SK-N-SH (cell line): ENCODE measurements at regions not wholly inside any gene's neighbourhood (a gene's known extent, or its start where the extent isn't known, plus 50 kb on each side); places are given as distances from the start of the nearest gene placed in this dataset.

Experiments used
- CTCF ChIA-PET: fragments of 300-600, 350-600 bp; formaldehyde crosslinking; extraction: SDS; loops from one replicate; lab custom pipeline; 2021; lab: Yijun Ruan, JAX
- POLR2A ChIA-PET: fragments of 350-600 bp; sonication (Branson Sonifier 250); formaldehyde crosslinking; extraction: SDS; loops from one replicate; lab custom pipeline; 2020; ENCODE audit warnings: antibody characterized with exemption, inconsistent platforms; lab: Yijun Ruan, JAX
- DNase-seq: peaks from one replicate; pipeline ENCODE4 v3.0.0; 2012
- H2AFZ ChIP-seq: fragments of 200-600 bp; sonication (generic); 2 replicates; pipeline ENCODE4 v1.8.1; 2016; ENCODE audit warnings: antibody characterized with exemption, mild to moderate bottlenecking, low read depth
- H3F3A ChIP-seq: fragments of 200-600 bp; sonication (generic); replicated peaks from 2 replicates; pipeline ENCODE3; 2016; ENCODE audit warnings: antibody characterized with exemption, mild to moderate bottlenecking; ENCODE audit not compliant: insufficient read depth
- H3K27ac ChIP-seq, 2 experiments: fragments of 200-500 bp in 1 of 2; fragments of 200-600 bp in 1 of 2; sonication (Bioruptor generic) in 1 of 2; sonication (generic), shearing (Covaris generic) in 1 of 2; 2 replicates each; pipeline versions ENCODE4 v1.5.1 to v1.6.1; 2014 to 2016; ENCODE audit warnings: low read depth in 2 of 2, inconsistent platforms in 1 of 2, low read length in 1 of 2, mild to moderate bottlenecking in 1 of 2, mixed read lengths in 1 of 2
- H3K27me3 ChIP-seq: fragments of 200-600 bp; sonication (generic), shearing (Covaris generic); 2 replicates; pipeline ENCODE4 v1.6.1; 2016; ENCODE audit warnings: mixed run types; ENCODE audit not compliant: insufficient read depth
- H3K36me3 ChIP-seq, 2 experiments: fragments of 200-500 bp in 1 of 2; fragments of 200-600 bp in 1 of 2; sonication (Bioruptor generic) in 1 of 2; sonication (generic) in 1 of 2; replicated peaks in 1 of 2; 2 replicates each; pipeline versions ENCODE3 to v1.5.1; 2014 to 2016; ENCODE audit warnings: low read length in 1 of 2, mild to moderate bottlenecking in 1 of 2; ENCODE audit not compliant: insufficient read depth in 2 of 2, control insufficient read depth in 1 of 2
- H3K4me1 ChIP-seq, 2 experiments: fragments of 200-500 bp in 1 of 2; fragments of 200-600 bp in 1 of 2; sonication (Bioruptor generic) in 1 of 2; sonication (generic), shearing (Covaris generic) in 1 of 2; 2 replicates each; pipeline versions ENCODE4 v1.5.1 to v1.6.1; 2014 to 2016; ENCODE audit warnings: low read depth in 1 of 2, low read length in 1 of 2, mixed run types in 1 of 2; ENCODE audit not compliant: insufficient read depth in 2 of 2, control insufficient read depth in 1 of 2
- H3K4me2 ChIP-seq: fragments of 200-600 bp; sonication (generic), shearing (Covaris generic); 2 replicates; pipeline ENCODE4 v1.6.1; 2017; ENCODE audit warnings: mixed run types
- H3K4me3 ChIP-seq, 2 experiments: fragments of 200-500 bp in 1 of 2; fragments of 200-600 bp in 1 of 2; sonication (Bioruptor generic) in 1 of 2; sonication (generic), shearing (Covaris generic) in 1 of 2; 2 replicates each; pipeline versions ENCODE4 v1.5.1 to v1.8.1; 2014 to 2016; ENCODE audit warnings: low read depth in 2 of 2, inconsistent platforms in 1 of 2, low read length in 1 of 2, mild to moderate bottlenecking in 1 of 2, mixed read lengths in 1 of 2, moderate library complexity in 1 of 2
- H3K79me2 ChIP-seq: fragments of 200-600 bp; sonication (generic); 2 replicates; pipeline ENCODE4 v1.8.1; 2017; ENCODE audit warnings: mild to moderate bottlenecking; ENCODE audit not compliant: insufficient read depth
- H3K9ac ChIP-seq: fragments of 200-600 bp; sonication (generic); 2 replicates; pipeline ENCODE4 v1.6.1; 2017; ENCODE audit warnings: mixed run types
- H3K9me2 ChIP-seq: fragments of 200-600 bp; sonication (generic); 2 replicates; pipeline ENCODE4 v1.6.1; 2017; ENCODE audit warnings: mixed run types
- H3K9me3 ChIP-seq: fragments of 200-600 bp; sonication (generic); 2 replicates; pipeline ENCODE4 v1.6.1; 2017; ENCODE audit warnings: mixed run types, mild to moderate bottlenecking, moderate library complexity
- H4K20me1 ChIP-seq: fragments of 200-600 bp; sonication (generic); 2 replicates; pipeline ENCODE4 v1.6.1; 2017; ENCODE audit warnings: mild to moderate bottlenecking, mixed run types; ENCODE audit not compliant: insufficient read depth
- ELF1 ChIP-seq: IDR thresholded peaks from 2 replicates; pipeline ENCODE4 v1.4.0; 2012
- EP300 ChIP-seq, 2 experiments: IDR thresholded peaks; 2 replicates each; pipeline versions ENCODE4 v1.4.0 to v1.6.1; 2012; ENCODE audit warnings: borderline replicate concordance in 1 of 2, low read depth in 1 of 2, low read length in 1 of 2
- EZH2phosphoT487 ChIP-seq: fragments of 200-600 bp; sonication (generic); IDR thresholded peaks from 2 replicates; pipeline ENCODE4 v1.6.1; 2017; ENCODE audit warnings: low read depth, mixed run types, mild to moderate bottlenecking, antibody characterized with exemption, moderate library complexity, borderline replicate concordance
- GABPA ChIP-seq: IDR thresholded peaks from 2 replicates; pipeline ENCODE4 v1.4.0; 2012; ENCODE audit warnings: low read depth, mild to moderate bottlenecking
- GATA2 ChIP-seq: sonication (generic); formaldehyde crosslinking; IDR thresholded peaks from 2 replicates; pipeline ENCODE4 v1.5.0; 2020; ENCODE audit warnings: mild to moderate bottlenecking, missing genetic modification reagents
- IRF3 ChIP-seq: fragments of 150-350 bp; IDR thresholded peaks from 2 replicates; pipeline ENCODE4 v1.6.1; 2016; ENCODE audit warnings: mild to moderate bottlenecking, low read depth, low read length
- MAX ChIP-seq: IDR thresholded peaks from 2 replicates; pipeline ENCODE4 v1.4.0; 2012; ENCODE audit warnings: low read depth
- MEF2A ChIP-seq: IDR thresholded peaks from 2 replicates; pipeline ENCODE4 v1.4.0; 2012; ENCODE audit warnings: low read depth, borderline replicate concordance
- RAD21 ChIP-seq: IDR thresholded peaks from 2 replicates; pipeline ENCODE4 v1.6.1; 2012; ENCODE audit warnings: mild to moderate bottlenecking, low read length
- RXRA ChIP-seq: IDR thresholded peaks from 2 replicates; pipeline ENCODE4 v1.4.0; 2012; ENCODE audit warnings: low read depth, mild to moderate bottlenecking, borderline replicate concordance
- SMC3 ChIP-seq: IDR thresholded peaks from 2 replicates; pipeline ENCODE4 v1.6.1; 2012; ENCODE audit warnings: low read depth, low read length, improper control_type of control experiment
- WGBS: methylation state at CpG from one replicate; pipeline ENCODE4 v1.1.6; 2017; ENCODE audit warnings: low lambda C conversion rate; 5-methylcytosine and 5-hydroxymethylcytosine counted together
- TF ChIP-seq, protein P1 (sequence below): IDR thresholded peaks from 2 replicates; pipeline ENCODE4 v1.4.0; 2012; ENCODE audit warnings: low read depth, borderline replicate concordance
- TF ChIP-seq, protein P2 (sequence below): IDR thresholded peaks from 2 replicates; pipeline ENCODE4 v1.4.0; 2012; ENCODE audit warnings: low read depth, borderline replicate concordance

DNA sequence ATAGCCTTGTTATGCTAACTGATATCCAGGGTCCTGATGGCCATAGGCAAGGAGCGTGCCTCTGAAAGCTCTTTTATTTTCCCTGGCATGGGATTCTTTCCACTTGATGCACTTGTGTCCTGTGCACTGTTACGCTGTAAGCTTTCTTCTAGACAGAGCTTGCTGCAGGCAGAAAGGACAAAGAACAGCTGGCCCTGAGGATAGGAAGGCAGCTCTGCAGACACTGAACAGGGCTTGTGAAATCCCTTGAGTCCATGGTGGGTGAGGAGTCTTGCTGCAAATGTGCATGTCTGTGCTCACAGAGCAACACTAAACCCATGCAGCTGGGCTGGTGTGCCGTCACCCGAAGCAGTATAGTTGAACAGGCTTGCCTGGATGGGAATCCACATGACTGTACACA, 126.6 kb downstream of the AKAP11 start:
- DNase-seq = no peak
- H3K9me3 ChIP-seq = no peaks in the 10 kb centered on the region
- CTCF ChIA-PET = no interaction called here

DNA sequence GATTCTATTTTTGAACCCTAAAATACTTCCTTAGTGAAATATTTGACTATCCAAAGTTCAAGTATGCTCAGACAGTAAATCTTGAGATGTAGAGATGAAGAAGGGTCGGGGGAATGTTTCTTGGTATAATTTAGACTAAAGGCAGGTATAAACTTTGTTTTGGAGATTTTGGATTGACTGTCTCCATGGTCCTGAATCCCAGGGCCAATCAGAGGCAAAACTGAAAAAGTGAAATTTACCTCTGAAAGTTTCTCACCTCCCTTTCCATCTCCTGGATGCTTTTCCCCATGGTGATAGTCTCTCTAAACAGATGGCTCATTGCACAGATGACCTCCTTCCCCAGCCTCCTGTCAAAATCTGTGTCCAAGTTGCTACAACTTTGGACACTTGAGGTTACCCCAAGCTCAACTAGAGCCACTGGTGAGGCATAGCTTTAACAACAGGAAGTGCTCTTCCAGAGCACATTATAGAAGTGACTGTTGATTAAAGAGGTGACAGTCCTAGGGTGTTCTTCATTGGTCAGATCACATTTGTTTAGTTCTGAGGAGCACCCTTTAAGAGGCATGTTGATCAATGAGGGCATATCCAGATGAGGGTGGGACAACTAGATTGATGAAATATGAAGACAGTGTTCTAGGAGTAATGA, 128.4 kb downstream of the AKAP11 start:
- no peaks in the 10 kb centered on the region for H3K4me1 ChIP-seq
- 0% methylated on average over 1 of the region's 1 CpG for WGBS
- H4K20me1 ChIP-seq = no peaks in the 10 kb centered on the region
- no peak overlapping the region for H3K9ac ChIP-seq
- no peaks in the 10 kb centered on the region for H3K9me2 ChIP-seq
- H3K9me3 ChIP-seq = no peaks in the 10 kb centered on the region
- ChIA-PET CTCF (no interaction called here), POLR2A (no interaction called here)
- no peak overlapping the region for H3K27ac ChIP-seq
- no peaks in the 10 kb centered on the region for H3K36me3 ChIP-seq
- DNase-seq = no peak
- H2AFZ ChIP-seq = no peak overlapping the region
- H3K4me2 ChIP-seq = no peak overlapping the region
- no peaks in the 10 kb centered on the region; the same call in 1 of the 2 replicates for H3K27me3 ChIP-seq
- H3F3A ChIP-seq = no peaks in the 10 kb centered on the region
- no peak overlapping the region for H3K4me3 ChIP-seq
- TF ChIP-seq EZH2phosphoT487 = no peak
- H3K79me2 ChIP-seq = no peaks in the 10 kb centered on the region

More for the DNA sequence above, 126.6 kb downstream of the AKAP11 start:
- Histone ChIP-seq H3K27me3 (no peaks in the 10 kb centered on the region; the same call in 1 of the 2 replicates), H4K20me1 (no peaks in the 10 kb centered on the region), H3K9me2 (no peaks in the 10 kb centered on the region), H3K79me2 (no peaks in the 10 kb centered on the region), H2AFZ (no peak overlapping the region), H3K9ac (no peak overlapping the region), H3K4me3 (no peak overlapping the region), H3K4me2 (no peak overlapping the region), H3K4me1 (no peaks in the 10 kb centered on the region), H3F3A (no peaks in the 10 kb centered on the region), H3K27ac (no peak overlapping the region), H3K36me3 (no peaks in the 10 kb centered on the region)
- POLR2A ChIA-PET = no interaction called here
- 32% methylated on average over 4 of the region's 4 CpGs for WGBS
- no peak for TF ChIP-seq RAD21

DNA sequence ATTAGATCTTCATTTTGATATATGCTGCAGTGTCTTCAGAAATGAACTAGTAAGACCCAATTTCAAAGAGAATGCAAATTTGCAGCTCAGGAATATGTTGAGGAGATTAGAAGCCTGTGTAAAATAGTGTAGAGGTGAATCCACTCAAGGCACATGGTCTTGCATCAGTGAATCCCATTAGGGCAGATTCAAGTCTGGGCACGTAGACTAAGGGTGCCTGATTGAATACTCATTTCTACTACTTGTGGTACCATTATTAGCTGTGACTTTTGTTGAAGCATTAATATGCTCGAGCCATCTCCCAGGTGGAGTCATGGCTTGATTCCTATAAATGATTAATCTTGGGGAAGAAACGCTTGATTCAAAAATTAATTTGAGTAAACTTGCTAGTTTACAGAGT, 129.4 kb downstream of the AKAP11 start:
- no peaks in the 10 kb centered on the region for H3K4me1 ChIP-seq
- H3K36me3 ChIP-seq = no peaks in the 10 kb centered on the region
- H3K9me2 ChIP-seq = no peaks in the 10 kb centered on the region
- no peaks in the 10 kb centered on the region; the same call in 1 of the 2 replicates for H3K27me3 ChIP-seq
- 34% methylated on average over 3 of the region's 3 CpGs for WGBS
- no peak overlapping the region for H2AFZ ChIP-seq
- H3F3A ChIP-seq = no peaks in the 10 kb centered on the region
- POLR2A ChIA-PET = no interaction called here
- H3K9me3 ChIP-seq = no peaks in the 10 kb centered on the region
- no peak overlapping the region for H3K27ac ChIP-seq
- H3K4me3 ChIP-seq = no peak overlapping the region
- H3K79me2 ChIP-seq = no peaks in the 10 kb centered on the region
- CTCF ChIA-PET = no interaction called here
- H3K9ac ChIP-seq = no peak overlapping the region
- no peak overlapping the region for H3K4me2 ChIP-seq
- H4K20me1 ChIP-seq = no peaks in the 10 kb centered on the region
- no peak for DNase-seq
- TF ChIP-seq MAX = no peak
- TF ChIP-seq ELF1 = no peak
- TF ChIP-seq RXRA = no peak
- TF ChIP-seq IRF3 = no peak
- no peak for TF ChIP-seq GABPA
- no peak for TF ChIP-seq MEF2A
- TF ChIP-seq SMC3 = no peak
- no peak for TF ChIP-seq EZH2phosphoT487
- no peak for TF ChIP-seq EP300 (IDR thresholded peaks at IDR 0.05; ENCODE audit: borderline replicate concordance in 1 of 2, low read depth in 1 of 2, low read length in 1 of 2)
- no peak for TF ChIP-seq GATA2
- TF ChIP-seq, protein P1, sequence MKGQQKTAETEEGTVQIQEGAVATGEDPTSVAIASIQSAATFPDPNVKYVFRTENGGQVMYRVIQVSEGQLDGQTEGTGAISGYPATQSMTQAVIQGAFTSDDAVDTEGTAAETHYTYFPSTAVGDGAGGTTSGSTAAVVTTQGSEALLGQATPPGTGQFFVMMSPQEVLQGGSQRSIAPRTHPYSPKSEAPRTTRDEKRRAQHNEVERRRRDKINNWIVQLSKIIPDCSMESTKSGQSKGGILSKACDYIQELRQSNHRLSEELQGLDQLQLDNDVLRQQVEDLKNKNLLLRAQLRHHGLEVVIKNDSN = no peak
- TF ChIP-seq, protein P2, sequence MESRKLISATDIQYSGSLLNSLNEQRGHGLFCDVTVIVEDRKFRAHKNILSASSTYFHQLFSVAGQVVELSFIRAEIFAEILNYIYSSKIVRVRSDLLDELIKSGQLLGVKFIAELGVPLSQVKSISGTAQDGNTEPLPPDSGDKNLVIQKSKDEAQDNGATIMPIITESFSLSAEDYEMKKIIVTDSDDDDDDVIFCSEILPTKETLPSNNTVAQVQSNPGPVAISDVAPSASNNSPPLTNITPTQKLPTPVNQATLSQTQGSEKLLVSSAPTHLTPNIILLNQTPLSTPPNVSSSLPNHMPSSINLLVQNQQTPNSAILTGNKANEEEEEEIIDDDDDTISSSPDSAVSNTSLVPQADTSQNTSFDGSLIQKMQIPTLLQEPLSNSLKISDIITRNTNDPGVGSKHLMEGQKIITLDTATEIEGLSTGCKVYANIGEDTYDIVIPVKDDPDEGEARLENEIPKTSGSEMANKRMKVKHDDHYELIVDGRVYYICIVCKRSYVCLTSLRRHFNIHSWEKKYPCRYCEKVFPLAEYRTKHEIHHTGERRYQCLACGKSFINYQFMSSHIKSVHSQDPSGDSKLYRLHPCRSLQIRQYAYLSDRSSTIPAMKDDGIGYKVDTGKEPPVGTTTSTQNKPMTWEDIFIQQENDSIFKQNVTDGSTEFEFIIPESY = no peak
